Endometrium (tissue), 2 donors: ENCODE measurements at regions not wholly inside any gene's neighbourhood (a gene's known extent, or its start where the extent isn't known, plus 50 kb on each side); places are given as distances from the start of the nearest gene placed in this dataset.
A peak's percentile ranks its signal among the peaks of the same experiment; 100 is the strongest.
"Not testable (repeated sequence)": the region's sequence is repeated elsewhere in the genome, so short reads cannot be mapped to it uniquely, and the experiment has no call there.

Experiments
- FAIRE-seq: peaks from 2 replicates; lab custom pipeline; 2012; peaks lifted over from hg19 to GRCh38; lab: Jason Lieb, UNC
- donor health status: control.
- donor health status: control.

DNA sequence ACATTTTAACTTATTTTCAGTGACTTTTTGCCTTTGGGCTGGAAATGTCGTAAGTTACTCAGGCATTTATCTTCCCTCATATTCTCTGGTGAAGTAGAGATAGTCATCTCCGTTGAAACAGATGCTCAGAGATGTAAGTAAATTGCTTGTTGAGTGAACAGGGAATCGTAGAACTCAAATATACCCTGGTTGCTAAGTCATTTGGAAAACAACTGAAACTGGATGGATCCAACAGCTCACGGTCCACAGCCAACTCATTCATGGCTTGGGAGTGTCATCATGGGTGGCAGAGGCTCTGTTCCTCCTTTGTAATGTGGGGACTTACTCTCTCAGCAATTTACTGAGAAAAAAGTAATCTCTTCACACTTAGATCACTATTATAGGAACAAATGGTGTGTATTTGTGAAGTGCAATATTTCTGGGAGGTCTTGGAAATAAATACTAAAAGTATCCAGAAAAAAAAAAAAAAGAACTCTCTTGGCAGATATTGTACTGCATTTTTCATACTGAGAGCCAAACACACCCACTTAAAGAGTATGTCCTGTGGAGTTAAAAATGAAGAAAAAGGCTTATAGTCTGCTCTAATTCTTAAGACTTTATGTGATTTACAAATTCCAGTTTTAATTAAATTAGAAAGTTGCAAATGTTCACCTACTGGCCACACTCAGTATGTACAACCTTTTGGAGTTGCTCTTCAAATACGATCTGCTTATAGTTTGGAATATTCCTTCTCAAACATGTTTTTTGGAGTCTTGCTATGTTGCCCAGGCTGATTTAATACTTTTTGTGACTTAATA, 107.4 kb downstream of the LEPR start:
- no peak for FAIRE-seq

- FAIRE-seq, result no peak
Observed at GRCh38 chr1:65531972-65532570, 111.6 kb downstream of the LEPR start.

GRCh38 chr1:65535981-65536380, 115.5 kb downstream of the LEPR start:
- no peak for FAIRE-seq

DNA sequence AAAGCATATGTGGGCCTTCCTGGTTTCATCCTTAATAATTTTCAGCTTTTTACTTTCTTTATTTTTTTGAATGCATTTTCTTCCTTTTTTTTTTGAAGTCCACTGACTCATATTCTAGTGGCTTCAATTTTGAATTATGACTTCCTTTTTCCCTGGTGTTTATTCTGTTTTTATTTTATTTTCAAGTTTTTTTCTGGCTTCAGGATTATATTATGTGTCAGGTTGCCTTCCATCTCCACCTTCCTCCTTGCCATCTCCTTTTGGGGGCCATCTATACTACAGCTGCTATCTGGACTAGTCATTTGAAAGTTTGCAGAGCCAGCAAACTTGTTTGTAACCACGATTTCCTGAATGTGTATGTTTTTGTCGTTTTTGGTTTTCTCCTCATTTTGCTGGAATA, 117.6 kb downstream of the LEPR start:
- no peak for FAIRE-seq

DNA sequence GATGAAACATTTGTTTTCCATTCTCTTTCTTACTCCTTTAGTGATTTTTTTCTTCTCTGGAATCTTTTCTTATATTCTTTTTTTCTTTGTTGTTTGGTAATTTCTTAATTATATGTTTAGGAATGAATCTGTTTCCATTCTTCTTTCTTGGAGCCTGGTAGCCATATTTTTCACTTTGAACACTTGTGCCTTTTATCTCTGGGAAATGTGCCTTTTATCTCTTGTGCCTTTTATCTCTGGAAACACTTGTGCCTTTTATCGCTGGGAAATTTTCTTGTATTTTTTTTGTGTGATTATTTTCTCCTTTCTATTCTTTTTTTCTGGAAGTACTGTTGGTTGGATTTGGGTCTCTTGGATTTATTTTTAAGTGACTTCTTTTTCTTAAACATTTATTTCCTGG, 118.2 kb downstream of the LEPR start:
- FAIRE-seq, result peak; percentile 23

DNA sequence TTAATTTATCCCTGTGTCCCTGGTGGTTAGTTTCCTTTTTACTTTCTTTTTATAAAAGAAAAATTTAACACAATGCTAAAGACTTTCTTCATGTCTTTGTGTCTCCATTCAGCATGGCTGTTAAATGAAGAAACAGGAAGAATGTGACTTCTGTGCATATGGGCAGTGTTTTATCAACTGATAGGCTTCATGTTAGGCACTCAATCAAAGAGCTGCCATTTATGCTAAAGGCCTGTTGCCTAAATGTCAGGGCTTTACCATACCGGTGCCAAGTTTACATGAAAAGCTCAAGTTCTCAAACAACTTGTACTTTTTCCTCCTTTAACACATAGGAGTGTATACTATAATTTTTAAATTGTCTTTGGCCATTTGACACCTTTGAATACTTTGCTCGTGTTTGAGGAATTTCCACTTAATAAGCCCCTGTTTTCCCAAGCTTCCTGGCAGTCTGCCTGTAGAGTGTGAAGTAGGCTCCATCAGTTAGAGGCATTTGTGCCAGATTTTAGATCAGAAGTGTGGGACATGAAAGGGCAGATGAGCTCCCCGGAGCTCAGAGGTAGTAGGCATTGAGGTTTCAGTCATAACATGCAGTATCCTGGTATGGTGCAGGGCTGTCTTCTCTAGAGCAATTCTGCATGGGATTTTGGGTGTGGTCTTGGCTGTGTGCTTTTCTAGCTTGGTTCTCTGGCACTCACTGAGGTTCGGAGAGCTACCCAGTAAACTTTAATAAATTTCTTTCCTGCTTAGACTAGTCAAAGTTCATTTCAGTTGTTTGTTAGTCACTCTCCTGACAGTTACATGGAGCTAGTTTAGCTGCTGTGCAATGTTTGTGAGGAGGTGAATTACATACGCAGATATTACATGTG, 119.0 kb downstream of the LEPR start:
- FAIRE-seq, result no peak

GRCh38 chr1:65541161-65541560, 120.7 kb downstream of the LEPR start:
- no peak for FAIRE-seq

GRCh38 chr1:65541865-65542264, 121.4 kb downstream of the LEPR start:
- no peak for FAIRE-seq

- not testable (repeated sequence) for FAIRE-seq
Observed at GRCh38 chr1:65542592-65542991, 122.1 kb downstream of the LEPR start.

DNA sequence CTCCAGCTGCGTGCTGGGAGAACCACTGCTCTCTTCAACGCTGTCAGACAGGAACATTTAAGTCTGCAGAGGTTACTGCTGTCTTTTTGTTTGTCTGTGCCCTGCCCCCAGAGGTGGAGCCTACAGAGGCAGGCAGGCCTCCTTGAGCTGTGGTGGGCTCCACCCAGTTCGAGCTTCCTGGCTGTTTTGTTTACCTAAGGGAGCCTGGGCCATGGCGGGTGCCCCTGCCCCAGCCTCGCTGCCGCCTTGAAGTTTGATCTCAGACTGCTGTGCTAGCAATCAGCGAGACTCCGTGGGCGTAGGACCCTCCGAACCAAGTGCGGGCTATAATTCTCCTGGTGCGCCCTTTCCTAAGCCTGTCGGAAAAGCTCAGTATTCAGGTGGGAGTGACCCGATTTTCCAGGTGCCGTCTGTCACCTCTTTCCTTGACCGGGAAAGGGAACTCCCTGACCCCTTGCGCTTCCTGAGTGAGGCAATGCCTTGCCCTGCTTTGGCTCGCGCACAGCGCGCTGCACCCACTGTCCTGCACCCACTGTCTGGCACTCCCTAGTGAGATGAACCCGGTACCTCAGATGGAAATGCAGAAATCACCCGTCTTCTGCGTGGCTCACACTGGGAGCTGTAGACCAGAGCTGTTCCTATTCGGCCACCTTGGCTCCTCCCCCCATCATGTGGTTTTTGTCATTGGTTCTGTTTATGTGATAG, 130.0 kb downstream of the LEPR start:
- not testable (repeated sequence) for FAIRE-seq

DNA sequence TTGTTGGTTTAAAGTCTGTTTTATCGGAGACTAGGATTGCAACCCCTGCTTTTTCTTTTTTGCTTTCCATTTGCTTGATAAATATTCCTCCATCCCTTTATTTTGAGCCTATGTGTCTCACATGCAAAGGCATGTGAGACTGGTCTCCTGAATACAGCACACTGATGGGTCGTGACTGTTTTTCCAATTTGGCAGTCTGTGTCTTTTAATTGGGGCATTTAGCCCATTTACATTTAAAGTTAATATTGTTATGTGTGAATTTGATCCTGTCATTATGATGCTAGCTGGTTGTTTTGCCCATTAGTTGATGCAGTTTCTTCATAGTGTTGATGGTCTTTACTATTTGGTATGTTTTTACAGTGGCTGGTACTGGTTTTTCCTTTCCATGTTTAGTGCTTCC, 132.0 kb downstream of the LEPR start:
- FAIRE-seq, result not testable (repeated sequence)

DNA sequence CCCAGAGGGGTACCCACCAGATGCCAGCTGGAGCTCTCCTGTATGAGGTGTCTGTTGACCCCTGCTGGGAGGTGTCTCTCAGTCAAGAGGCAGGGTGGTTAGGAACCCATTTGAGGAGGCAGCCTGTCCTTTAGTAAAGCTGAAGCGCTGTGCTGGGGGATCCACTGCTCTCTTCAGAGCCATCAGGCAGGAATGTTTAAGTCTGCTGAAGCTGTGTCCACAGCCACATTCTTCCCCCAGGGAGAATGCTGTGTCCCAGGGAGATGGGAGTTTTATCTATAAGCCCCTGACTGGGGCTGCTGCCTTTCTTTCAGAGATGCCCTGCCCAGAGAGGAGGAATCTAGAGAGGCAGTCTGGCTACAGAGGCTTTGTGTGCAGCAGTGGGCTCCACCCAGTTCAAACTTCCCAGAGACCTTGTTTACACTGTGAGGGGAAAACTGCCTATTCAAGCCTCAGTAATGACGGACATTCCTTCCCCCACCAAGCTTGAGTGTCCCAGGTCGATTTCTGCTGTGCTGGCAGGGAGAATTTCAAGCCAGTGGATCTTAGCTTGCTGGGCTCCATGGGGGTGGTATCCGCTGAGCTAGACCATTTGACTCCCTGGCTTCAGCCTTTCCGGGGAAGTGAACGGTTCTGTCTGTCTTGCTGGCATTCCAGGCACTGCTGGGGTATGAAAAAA, 133.8 kb downstream of the LEPR start:
- not testable (repeated sequence) for FAIRE-seq

DNA sequence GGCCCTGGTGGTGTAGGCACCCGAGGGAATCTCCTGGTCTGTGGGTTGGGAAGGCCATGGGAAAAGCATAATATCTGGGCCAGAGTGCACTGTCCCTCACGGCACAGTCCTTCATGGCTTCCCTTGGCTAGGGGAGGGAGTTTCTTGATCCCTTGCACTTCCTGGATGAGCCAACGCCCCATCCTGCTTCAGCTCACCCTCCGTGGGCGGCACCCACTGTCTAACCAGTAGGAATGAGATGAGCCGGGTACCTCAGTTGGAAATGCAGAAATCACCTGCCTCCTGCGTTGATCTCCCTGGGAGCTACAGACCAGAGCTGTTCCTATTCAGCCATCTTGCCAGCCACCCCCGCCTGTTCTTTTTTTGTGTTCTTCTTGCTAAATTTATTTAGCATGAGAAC, 134.4 kb downstream of the LEPR start:
- no peak for FAIRE-seq

DNA sequence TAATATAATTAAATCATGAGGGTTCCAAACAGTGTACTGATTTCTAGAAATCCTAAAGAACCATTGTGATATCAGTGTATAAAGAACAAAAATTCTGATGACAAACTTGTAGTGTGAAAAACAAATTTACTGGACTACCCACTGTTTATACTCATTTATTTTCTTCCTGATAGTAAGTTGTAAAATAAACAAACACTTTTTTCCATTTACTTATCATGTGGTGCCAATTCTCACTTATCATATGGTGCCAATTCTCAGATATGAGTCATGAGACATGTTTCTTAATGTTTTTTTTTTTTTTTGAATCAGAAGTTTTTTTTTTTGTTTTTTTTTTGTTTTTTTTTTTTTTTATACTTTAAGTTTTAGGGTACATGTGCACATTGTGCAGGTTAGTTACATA, 137.7 kb downstream of the LEPR start:
- FAIRE-seq, result no peak

DNA sequence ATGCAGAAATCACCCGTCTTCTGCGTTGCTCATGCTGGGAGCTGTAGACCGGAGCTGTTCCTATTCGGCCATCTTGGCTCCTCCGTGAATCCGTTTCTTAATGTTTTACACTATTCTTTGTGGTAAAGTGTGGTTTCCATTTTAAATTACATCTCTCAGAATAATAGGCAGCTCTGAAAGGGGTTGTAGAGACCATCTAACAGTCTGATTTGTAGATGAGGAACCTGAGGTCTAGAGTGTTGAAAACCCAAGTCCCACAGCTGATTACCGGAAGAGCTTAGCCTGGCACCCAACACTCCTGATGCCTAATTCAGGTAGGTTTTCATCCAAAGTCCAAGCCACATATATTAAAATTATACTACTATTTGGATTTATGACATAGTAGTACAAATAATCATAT, 144.0 kb downstream of the LEPR start:
- FAIRE-seq, result no peak

GRCh38 chr1:65568285-65568684, 147.8 kb downstream of the LEPR start:
- FAIRE-seq, result no peak

- no peak for FAIRE-seq
Observed at GRCh38 chr1:65572701-65573421, 152.4 kb downstream of the LEPR start.

GRCh38 chr1:65577278-65577677, 156.8 kb downstream of the LEPR start:
- no peak for FAIRE-seq

DNA sequence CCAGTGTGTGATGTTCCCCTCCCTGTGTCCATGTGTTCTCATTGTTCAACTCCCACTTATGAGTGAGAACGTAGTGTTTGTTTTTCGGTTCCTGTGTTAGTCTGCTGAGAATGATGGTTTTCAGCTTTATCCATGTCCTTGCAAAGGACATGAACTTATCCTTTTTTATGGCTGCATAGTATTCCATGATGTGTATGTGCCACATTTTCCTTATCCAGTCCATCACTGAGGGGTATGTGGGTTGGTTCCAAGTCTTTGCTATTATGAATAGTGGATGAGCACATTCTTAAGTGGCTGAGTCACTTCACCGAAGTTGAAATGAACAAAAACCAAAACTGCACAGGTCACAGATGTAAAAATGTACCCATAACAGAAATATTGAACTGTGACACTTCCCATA, 157.5 kb downstream of the LEPR start:
- FAIRE-seq, result not testable (repeated sequence)

DNA sequence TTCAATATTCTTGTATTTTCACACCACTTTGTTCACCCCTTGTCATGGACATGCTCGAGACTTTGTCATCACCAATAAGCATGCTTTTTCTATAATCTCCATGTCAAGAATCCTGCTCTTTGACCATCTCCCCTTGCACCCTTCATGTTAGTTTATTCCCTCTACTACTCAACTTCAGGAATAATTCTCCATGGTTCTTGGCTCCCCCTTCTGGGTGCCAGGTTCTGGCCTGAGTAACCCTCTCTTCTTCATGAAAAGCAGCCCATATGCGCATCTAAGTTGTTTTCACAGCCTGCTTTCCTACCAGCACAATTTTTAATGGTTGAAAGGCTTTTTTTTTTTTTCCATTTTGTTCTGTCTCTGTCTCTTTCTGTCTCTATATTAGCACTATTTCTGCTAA, 160.7 kb downstream of the LEPR start:
- FAIRE-seq, result no peak

GRCh38 chr1:65584399-65584798, 163.9 kb downstream of the LEPR start:
- no peak for FAIRE-seq
